NCI-H128 (cell line): ENCODE measurements at regions not wholly inside any gene's neighbourhood (a gene's known extent, or its start where the extent isn't known, plus 50 kb on each side); places are given as distances from the start of the nearest gene placed in this dataset.
"Not testable (repeated sequence)": the region's sequence is repeated elsewhere in the genome, so short reads cannot be mapped to it uniquely, and the experiment has no call there.

Source experiments
- DNase-seq: peaks from one replicate; lab custom pipeline; 2025; ENCODE audit not compliant: unreplicated experiment; lab: John Stamatoyannopoulos, UW

GRCh38 chr4:188282471-188283232 lies 143.4 kb downstream of the TRIML1 start:
- no peak for DNase-seq

GRCh38 chr4:188287169-188287894 lies 148.1 kb downstream of the TRIML1 start:
- DNase-seq = no peak

DNA sequence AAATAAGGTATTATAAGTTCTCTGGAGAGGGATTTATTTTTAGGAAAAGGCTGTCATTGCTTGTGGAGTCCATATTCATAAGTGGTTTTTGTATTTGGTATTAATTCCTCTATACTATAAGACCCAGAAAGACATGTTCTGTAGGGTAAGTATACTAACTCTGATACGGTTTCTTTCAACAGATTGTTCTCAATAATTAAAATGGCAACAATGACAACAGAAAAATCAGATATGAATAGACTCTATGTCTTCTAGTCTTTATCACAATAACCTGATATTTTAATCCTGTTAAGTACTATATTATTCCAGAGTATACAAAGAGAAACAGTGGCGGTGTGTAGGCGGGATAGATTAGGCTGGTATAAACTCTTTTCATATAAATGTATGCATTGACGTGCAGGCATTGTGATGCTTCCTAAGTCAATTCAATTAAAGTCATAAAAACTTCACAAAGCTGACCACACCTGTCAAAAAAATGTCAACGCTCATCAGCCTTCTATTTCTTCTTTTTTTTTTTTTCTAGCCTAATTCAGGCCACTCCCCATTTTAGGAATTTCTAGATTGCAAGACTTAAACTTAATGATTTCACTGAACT lies 150.4 kb downstream of the TRIML1 start:
- no peak for DNase-seq

DNA sequence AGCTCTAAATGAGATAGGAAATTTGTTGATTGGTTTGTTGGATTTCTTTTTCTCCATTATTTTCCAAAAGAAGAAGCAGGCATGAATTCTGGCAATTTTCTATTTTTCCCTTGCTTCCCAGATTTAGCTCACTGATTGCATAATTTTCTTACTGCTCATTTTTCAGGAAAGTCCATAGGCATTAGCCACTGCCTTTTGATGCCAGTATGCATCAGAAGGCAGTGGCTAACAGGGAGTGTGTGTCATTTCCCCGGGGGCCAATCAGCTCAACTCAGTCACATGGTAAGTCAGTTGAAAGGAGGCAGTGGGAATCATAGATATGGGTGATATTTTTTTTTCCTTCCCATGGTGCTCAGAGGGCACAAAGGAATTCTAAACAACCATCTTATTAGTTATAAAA lies 156.7 kb downstream of the TRIML1 start:
- DNase-seq = no peak

GRCh38 chr4:188296331-188296730 lies 157.1 kb downstream of the TRIML1 start:
- no peak for DNase-seq

DNA sequence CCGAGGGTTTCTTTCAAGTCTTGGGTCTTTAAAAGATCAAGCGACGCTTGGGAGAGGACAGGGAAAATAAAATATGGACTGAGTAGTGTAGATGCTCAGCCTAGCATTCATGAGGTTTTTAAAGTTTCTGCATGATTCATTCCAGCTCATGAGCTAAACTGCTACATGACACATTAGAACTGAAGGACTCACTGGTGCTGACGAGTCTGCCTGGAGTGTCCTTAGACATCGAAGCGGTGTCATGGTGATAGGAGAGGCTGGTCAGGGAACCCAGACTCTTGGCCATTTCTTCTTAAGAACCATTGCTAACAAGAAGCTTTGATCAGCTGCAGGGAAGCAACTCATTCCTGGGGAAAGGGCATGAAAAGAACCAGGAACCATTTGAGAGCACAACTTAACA lies 158.6 kb downstream of the TRIML1 start:
- no peak for DNase-seq

- no peak for DNase-seq
These were observed 159.9 kb downstream of the TRIML1 start for GRCh38 chr4:188299161-188299560.

DNA sequence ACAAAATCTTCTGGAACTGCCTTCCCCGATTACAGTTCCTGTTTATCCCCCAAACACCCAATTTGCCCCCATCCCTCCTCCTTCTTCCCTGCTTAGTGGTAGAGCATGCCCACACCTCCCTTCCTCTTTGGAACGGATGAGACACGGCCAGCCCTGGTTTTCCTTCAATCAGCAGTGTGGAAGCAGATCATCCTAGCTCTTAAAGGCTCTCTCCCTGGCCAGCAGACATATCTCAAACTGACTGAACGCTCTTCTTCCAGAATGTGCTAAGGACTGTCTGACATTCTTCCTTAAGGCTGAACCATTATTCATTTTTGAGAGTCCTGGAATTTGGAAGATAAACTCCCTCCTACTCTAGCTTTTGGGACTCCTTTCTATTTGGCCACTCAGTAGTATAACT lies 161.1 kb downstream of the TRIML1 start:
- no peak for DNase-seq

GRCh38 chr4:188305690-188306089 lies 166.4 kb downstream of the TRIML1 start:
- DNase-seq = no peak

- no peak for DNase-seq
These were observed 168.3 kb downstream of the TRIML1 start for GRCh38 chr4:188307591-188307990.

DNA sequence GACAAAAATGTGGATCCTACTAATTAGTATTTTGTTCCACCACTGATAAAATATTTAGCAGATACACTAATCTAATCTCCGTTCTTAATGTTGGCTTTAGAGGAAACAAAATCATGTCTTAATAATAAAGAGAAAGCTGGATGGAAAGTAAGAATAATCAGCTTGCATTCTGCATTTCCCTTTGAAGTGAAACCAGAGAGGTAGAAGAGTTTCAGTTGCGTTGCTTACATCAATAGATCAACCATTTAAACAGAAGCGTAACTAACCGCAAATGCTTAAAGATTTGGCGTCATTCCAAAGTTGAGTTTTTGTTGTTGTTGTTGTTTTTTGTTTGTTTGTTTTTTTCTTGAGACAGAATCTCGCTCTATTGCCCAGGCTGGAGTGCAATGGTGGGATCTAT lies 168.9 kb downstream of the TRIML1 start:
- no peak for DNase-seq

DNA sequence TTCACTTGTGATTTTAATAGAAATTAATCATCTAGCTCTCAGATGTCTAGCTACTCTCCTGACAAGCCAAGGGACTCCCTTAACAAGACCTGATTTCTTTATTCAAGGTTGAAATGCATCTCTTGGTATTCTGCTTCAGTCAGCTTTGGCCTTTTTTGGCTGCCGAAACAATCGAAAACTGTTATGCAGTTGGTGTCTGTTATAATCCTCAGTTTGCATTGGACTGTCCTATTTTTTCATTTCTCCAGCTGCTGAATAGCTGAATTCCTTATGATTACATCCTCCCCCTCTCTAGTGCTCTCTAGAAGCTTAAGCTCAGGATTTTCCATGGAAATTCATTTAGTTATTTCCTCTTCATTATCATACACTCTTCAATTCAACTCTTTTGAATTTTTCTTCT lies 177.2 kb downstream of the TRIML1 start:
- no peak for DNase-seq

- DNase-seq = no peak
These were observed 189.7 kb downstream of the TRIML1 start for GRCh38 chr4:188328966-188329365.

GRCh38 chr4:188329521-188329920 lies 190.3 kb downstream of the TRIML1 start:
- DNase-seq = no peak

DNA sequence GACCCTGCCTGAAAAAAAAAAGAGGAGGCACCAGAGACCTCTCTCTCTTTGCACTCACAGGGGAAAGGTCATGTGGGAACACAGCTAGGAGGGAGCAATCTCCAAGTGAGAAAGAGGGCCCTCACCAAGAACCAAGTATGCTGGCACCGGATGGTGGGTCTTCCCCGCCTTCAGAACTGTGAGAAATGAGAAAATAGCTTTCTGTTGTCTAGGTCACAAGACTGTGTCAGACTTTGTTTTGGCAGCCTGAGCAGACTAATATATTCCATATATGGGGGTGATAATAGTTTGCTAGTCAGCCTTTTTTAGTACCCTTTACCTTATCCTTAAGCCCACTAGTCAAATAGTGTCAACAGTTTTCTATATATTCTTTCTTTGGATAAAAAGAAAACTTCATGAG lies 193.0 kb downstream of the TRIML1 start:
- DNase-seq = no peak

GRCh38 chr4:188336891-188337290 lies 197.7 kb downstream of the TRIML1 start:
- no peak for DNase-seq

- no peak for DNase-seq
These were observed 202.2 kb downstream of the TRIML1 start for GRCh38 chr4:188341428-188341827.

DNA sequence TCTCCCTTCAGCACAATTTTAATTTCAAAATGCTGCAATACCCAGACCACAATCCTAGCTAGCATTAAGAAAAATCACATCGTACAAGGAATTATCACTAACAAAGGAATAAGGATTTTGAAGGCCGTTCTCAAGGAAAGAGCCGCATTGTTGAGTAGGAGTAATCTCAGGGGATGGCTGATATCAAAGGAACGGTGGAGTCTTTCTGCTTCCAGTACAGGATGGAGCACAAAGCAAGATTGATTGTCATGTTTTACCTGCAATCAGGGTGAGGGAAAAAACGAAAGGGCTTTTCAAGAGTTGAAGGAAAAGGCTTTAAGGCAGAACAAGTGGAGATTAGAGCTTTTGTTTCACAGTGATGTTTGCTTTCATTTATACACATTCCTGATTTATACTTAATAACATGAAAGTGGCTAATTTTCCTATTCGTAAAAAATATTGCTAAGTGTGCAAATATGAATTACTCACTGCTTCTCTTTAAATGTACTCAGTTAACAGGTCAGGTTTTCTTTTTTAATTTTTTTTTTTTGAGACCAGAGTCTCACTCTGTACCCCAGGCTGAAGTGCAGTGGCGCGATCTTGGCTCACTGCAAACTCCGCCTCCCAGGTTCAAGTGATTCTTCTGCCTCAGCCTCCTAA lies 207.0 kb downstream of the TRIML1 start:
- no peak for DNase-seq

GRCh38 chr4:188347339-188347738 lies 208.1 kb downstream of the TRIML1 start:
- no peak for DNase-seq

GRCh38 chr4:188349569-188349968 lies 210.3 kb downstream of the TRIML1 start:
- DNase-seq = not testable (repeated sequence)

DNA sequence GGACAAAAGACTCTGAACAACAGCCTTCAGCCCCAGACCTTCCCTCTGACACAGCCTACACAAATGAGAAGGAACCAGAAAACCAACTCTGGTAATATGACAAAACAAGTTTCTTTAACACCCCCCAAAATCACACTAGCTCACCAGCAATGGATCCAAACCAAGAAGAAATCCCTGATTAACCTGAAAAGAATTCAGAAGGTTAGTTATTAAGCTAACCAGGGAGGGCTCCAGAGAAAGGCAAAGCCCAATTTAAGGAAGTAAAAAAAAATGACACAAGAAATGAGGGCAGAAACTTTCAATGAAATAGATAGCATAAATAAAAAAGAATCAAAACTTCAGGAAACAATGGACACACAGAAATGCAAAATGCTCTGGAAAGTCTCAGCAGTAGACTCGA lies 224.0 kb downstream of the TRIML1 start:
- no peak for DNase-seq

DNA sequence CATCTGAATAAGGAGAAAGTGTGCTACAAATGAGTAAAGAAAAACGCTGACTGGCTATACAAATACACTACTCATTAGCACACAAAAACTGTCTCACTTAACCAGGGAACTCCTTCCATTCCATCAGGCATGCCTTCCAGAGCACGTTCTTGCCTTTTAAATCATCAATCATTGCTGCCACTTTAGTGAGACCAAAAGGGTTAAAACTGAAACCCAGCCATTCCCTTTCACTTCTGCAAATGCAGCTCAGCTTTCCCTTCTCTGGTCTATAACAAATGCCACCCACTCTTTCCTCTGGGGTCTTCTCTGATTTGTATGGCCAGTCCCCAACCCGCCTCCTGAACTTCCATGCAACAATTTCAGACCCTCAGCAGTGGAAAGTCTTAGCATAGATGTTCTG lies 231.5 kb downstream of the TRIML1 start:
- DNase-seq = no peak
